ENCODE measurements at regions not wholly inside any gene's neighbourhood (a gene's known extent, or its start where the extent isn't known, plus 50 kb on each side); places are given as distances from the start of the nearest gene placed in this dataset.

GRCh38 chr11:110785398-110785797 lies 73.2 kb upstream of the ARHGAP20 start:
- Mint-ChIP-seq H3K9me3 (peaks cover 11 to 18% of the 10 kb centered on the region in 2 experiments; a peak in 4 of 5 replicates), H3K27me3 (ENCODE audit: low read depth) (no peaks in the 10 kb centered on the region; the same call in none of the 2 replicates), H3K36me3 (ENCODE audit: insufficient read depth in 1 of 3, low read depth in 3 of 3) (peaks cover 0 to 7% (median 0%) of the 10 kb centered on the region in 3 experiments; a peak in 1 of 7 replicates), H3K4me1 (no peaks in the 10 kb centered on the region), H3K4me3 (no peak overlapping the region), H3K27ac (no peak overlapping the region)
- H3T11ph ChIP-seq (ENCODE audit: low read length) = no peak overlapping the region
- H3K27ac ChIP-seq (ENCODE audit: insufficient read length, low read depth, low read length) = no peak overlapping the region
- H2BK120ac ChIP-seq (ENCODE audit: low read depth, low read length, poor library complexity, severe bottlenecking) = no peak overlapping the region
- H3K9me3 ChIP-seq (ENCODE audit: control insufficient read depth, low read depth, low read length) = peaks cover 7% of the 10 kb centered on the region
- no peak overlapping the region for H4K91ac ChIP-seq (ENCODE audit: insufficient read length, low read depth, low read length)
- H2BK20ac ChIP-seq (ENCODE audit: low read depth, low read length, poor library complexity, severe bottlenecking) = no peak overlapping the region
- H3K4me1 ChIP-seq (ENCODE audit: insufficient read depth, low read length) = no peaks in the 10 kb centered on the region
- H3K56ac ChIP-seq (ENCODE audit: insufficient read length, low read depth, low read length) = no peak overlapping the region
- H3K23me2 ChIP-seq (ENCODE audit: insufficient read length, low read depth, low read length, poor library complexity, severe bottlenecking) = no peaks in the 10 kb centered on the region
- H2BK12ac ChIP-seq (ENCODE audit: insufficient read length, low read depth, low read length) = no peak overlapping the region
- H2AK5ac ChIP-seq (ENCODE audit: insufficient read length, low read length) = no peak overlapping the region
- no peak overlapping the region for H4K8ac ChIP-seq (replicated peaks; ENCODE audit: insufficient read length, low read depth, low read length)
- no peaks in the 10 kb centered on the region for H4K20me1 ChIP-seq (ENCODE audit: control insufficient read depth, insufficient read depth, insufficient read length)
- H3K4me2 ChIP-seq (ENCODE audit: insufficient read depth, insufficient read length, low read length) = no peak overlapping the region
- H3K9ac ChIP-seq (ENCODE audit: extremely low read depth, insufficient read length, low read length) = no peak overlapping the region
- H3K79me2 ChIP-seq (ENCODE audit: insufficient read depth, low read length) = no peaks in the 10 kb centered on the region
- H3K23ac ChIP-seq (ENCODE audit: insufficient read length, low read depth, low read length) = no peak overlapping the region
- H2BK15ac ChIP-seq (ENCODE audit: low read depth, low read length) = no peak overlapping the region
- no peak for DNase-seq
- no peak overlapping the region for H2AFZ ChIP-seq (ENCODE audit: low read length)
- no peaks in the 10 kb centered on the region for H3K27me3 ChIP-seq (ENCODE audit: insufficient read depth, low read length)
- H3K79me1 ChIP-seq (ENCODE audit: insufficient read depth, low read depth, low read length, poor library complexity, severe bottlenecking) = no peaks in the 10 kb centered on the region
- H3K18ac ChIP-seq (ENCODE audit: insufficient read length, low read depth, low read length) = no peak overlapping the region
- H4K5ac ChIP-seq (ENCODE audit: insufficient read length, low read depth, low read length) = no peak overlapping the region
- H3K4ac ChIP-seq (ENCODE audit: low read depth, low read length) = no peak overlapping the region
- no peak overlapping the region for H2BK5ac ChIP-seq (ENCODE audit: insufficient read length, low read length)
- no CpG with 5 or more reads among the region's 2 CpGs for WGBS (ENCODE audit: extremely low coverage, insufficient read length, low lambda C conversion rate)
- TF ChIP-seq CTCF (conservative IDR thresholded peaks at IDR 0.05) = no peak
- H3K14ac ChIP-seq (ENCODE audit: insufficient read depth, low read length) = no peak overlapping the region
